K562 (cell line): ENCODE measurements at regions not wholly inside any gene's neighbourhood (a gene's known extent, or its start where the extent isn't known, plus 50 kb on each side); places are given as distances from the start of the nearest gene placed in this dataset.
A peak's percentile ranks its signal among the peaks of the same experiment; 100 is the strongest.

Source experiments
- ATAC-seq: fragments of 200-7000 bp; cut with Tn5 transposase; 3 replicates; pipeline ENCODE4 v1.9.1; 2020; ENCODE audit warnings: moderate library complexity
- BruUV-seq: library from RNA; stranded (reverse); fragments of 400-500 nt; replicated peaks from 2 replicates; lab custom pipeline; 2021; lab: Mats Ljungman, UMichigan
- CTCF ChIA-PET: fragments of 300-600 bp; formaldehyde crosslinking; extraction: SDS; loops from one replicate; lab custom pipeline; 2021; ENCODE audit warnings: low intra/inter-chr PET ratio; lab: Yijun Ruan, JAX
- POLR2A ChIA-PET: fragments of 300-600, 350-650 bp; sonication (Branson Sonifier 250); formaldehyde crosslinking; extraction: SDS; loops from one replicate; lab custom pipeline; 2021; ENCODE audit warnings: antibody characterized with exemption, inconsistent platforms; lab: Yijun Ruan, JAX
- DNase-seq, 4 experiments: peaks; one replicate each; pipeline versions ENCODE4 v3.0.0 to v3.0.0-alpha.2; 2011 to 2018; ENCODE audit warnings: low spot score in 3 of 4, mixed read lengths in 3 of 4; ENCODE audit errors: extremely low read depth in 1 of 4
- FAIRE-seq: peaks from 2 replicates; lab custom pipeline; 2011; peaks lifted over from hg19 to GRCh38; lab: Jason Lieb, UNC
- H2AFZ ChIP-seq: 2 replicates; pipeline ENCODE4 v1.6.0; 2011; ENCODE audit warnings: low read depth, low read length, control low read depth, inconsistent platforms
- H3K27ac ChIP-seq: fragments of 200-600 bp; 3 replicates; pipeline ENCODE4 v1.8.0; 2011; ENCODE audit warnings: low read depth, mild to moderate bottlenecking, control low read depth, inconsistent platforms, low read length, moderate library complexity, mixed read lengths; ENCODE audit errors: extremely low read depth
- H3K27me3 ChIP-seq, 2 experiments: fragments of 300-600 bp in 1 of 2; 2 replicates in 1 of 2; 3 replicates in 1 of 2; pipeline versions ENCODE4 v1.6.0 to v1.8.0; 2011; ENCODE audit warnings: inconsistent platforms in 2 of 2, low read length in 2 of 2, mild to moderate bottlenecking in 1 of 2, mixed read lengths in 1 of 2, moderate library complexity in 1 of 2; ENCODE audit not compliant: control insufficient read depth in 2 of 2, insufficient read depth in 2 of 2
- H3K36me3 ChIP-seq: fragments of 300-600 bp; 3 replicates; pipeline ENCODE4 v1.8.0; 2011; ENCODE audit warnings: mild to moderate bottlenecking, low read length, inconsistent platforms; ENCODE audit not compliant: control insufficient read depth, insufficient read depth
- H3K4me1 ChIP-seq, 2 experiments: fragments of 200-600 bp in 1 of 2; replicated peaks in 1 of 2; 2 replicates in 1 of 2; 3 replicates in 1 of 2; pipeline versions ENCODE4 v1.5.1 to v1.8.0; 2011; ENCODE audit warnings: inconsistent platforms in 2 of 2, low read length in 2 of 2, mild to moderate bottlenecking in 1 of 2, mixed read lengths in 1 of 2, moderate library complexity in 1 of 2; ENCODE audit not compliant: control insufficient read depth in 2 of 2, insufficient read depth in 2 of 2
- H3K4me2 ChIP-seq: 2 replicates; pipeline ENCODE4 v1.6.1; 2011; ENCODE audit warnings: low read length, control low read depth, inconsistent platforms, mixed read lengths; ENCODE audit not compliant: insufficient read depth
- H3K4me3 ChIP-seq: fragments of 200-600 bp; sonication (generic), shearing (Covaris generic); 2 replicates; pipeline ENCODE4 v1.5.1; 2016; ENCODE audit warnings: control low read depth, inconsistent platforms
- H3K79me2 ChIP-seq: fragments of 200-600 bp; 3 replicates; pipeline ENCODE4 v1.8.0; 2011; ENCODE audit warnings: low read length, inconsistent platforms; ENCODE audit not compliant: control insufficient read depth, insufficient read depth
- H3K9ac ChIP-seq, 2 experiments: 2 replicates each; pipeline versions ENCODE4 v1.6.0 to v1.6.1; 2011; ENCODE audit warnings: low read depth in 2 of 2, low read length in 2 of 2, control low read depth in 1 of 2, inconsistent platforms in 1 of 2, mild to moderate bottlenecking in 1 of 2, mixed read lengths in 1 of 2; ENCODE audit not compliant: insufficient read depth in 1 of 2
- H3K9me1 ChIP-seq: one replicate; pipeline ENCODE4 v1.6.0; 2011; ENCODE audit warnings: inconsistent platforms, mild to moderate bottlenecking, low read length, moderate library complexity; ENCODE audit not compliant: control insufficient read depth, insufficient read depth
- H3K9me3 ChIP-seq: replicated peaks from 2 replicates; pipeline ENCODE4 v1.5.1; 2011; ENCODE audit warnings: low read depth, low read length, inconsistent platforms; ENCODE audit not compliant: control insufficient read depth, insufficient read depth
- H4K20me1 ChIP-seq: replicated peaks from 2 replicates; pipeline ENCODE4 v1.6.1; 2011; ENCODE audit warnings: low read length, inconsistent platforms, mixed read lengths; ENCODE audit not compliant: control insufficient read depth, insufficient read depth
- CBX5 ChIP-seq: IDR thresholded peaks from 2 replicates; pipeline ENCODE4 v1.6.1; 2014; ENCODE audit warnings: low read depth, borderline replicate concordance
- ESRRA ChIP-seq: fragments of 450-650 bp; IDR thresholded peaks from 2 replicates; pipeline ENCODE4 v1.6.1; 2014; ENCODE audit warnings: low read depth, mild to moderate bottlenecking, moderate library complexity, borderline replicate concordance
- FOSL1 ChIP-seq: fragments of 200-800 bp; sonication (Bioruptor generic); conservative IDR thresholded peaks from 2 replicates; pipeline ENCODE4 v1.6.1; 2016; ENCODE audit warnings: missing genetic modification characterization, missing compliant biosample characterization
- GABPB1 ChIP-seq: sonication (generic); formaldehyde crosslinking; IDR thresholded peaks from 2 replicates; pipeline ENCODE4 v1.8.0; 2022; ENCODE audit warnings: mild to moderate bottlenecking, missing genetic modification reagents
- NR2C1 ChIP-seq, 2 experiments: fragments of 450-650 bp; IDR thresholded peaks; 2 replicates each; pipeline ENCODE4 v1.6.1; 2017; ENCODE audit warnings: mild to moderate bottlenecking in 2 of 2, antibody characterized with exemption in 1 of 2, inconsistent platforms in 1 of 2, missing compliant biosample characterization in 1 of 2, missing genetic modification characterization in 1 of 2
- NR2C2 ChIP-seq, 2 experiments: fragments of 200-800 bp in 1 of 2; sonication (Bioruptor generic) in 1 of 2; sonication (generic) in 1 of 2; formaldehyde crosslinking in 1 of 2; IDR thresholded peaks; 2 replicates each; pipeline versions ENCODE4 v1.6.1 to v1.8.0; 2016 to 2022; ENCODE audit warnings: mild to moderate bottlenecking in 1 of 2, missing compliant biosample characterization in 1 of 2, missing genetic modification characterization in 1 of 2, missing genetic modification reagents in 1 of 2
- PBX2 ChIP-seq, 2 experiments: IDR thresholded peaks in 1 of 2; conservative IDR thresholded peaks in 1 of 2; 2 replicates each; pipeline ENCODE4 v1.6.1; 2016; ENCODE audit warnings: low read depth in 2 of 2, mild to moderate bottlenecking in 1 of 2, missing compliant biosample characterization in 1 of 2, missing genetic modification characterization in 1 of 2, moderate library complexity in 1 of 2
- PKNOX1 ChIP-seq: fragments of 450-650 bp; IDR thresholded peaks from 2 replicates; pipeline ENCODE4 v1.6.1; 2016
- SP1 ChIP-seq: sonication (generic); formaldehyde crosslinking; IDR thresholded peaks from 2 replicates; pipeline ENCODE4 v1.8.1; 2022; ENCODE audit warnings: mild to moderate bottlenecking, missing genetic modification reagents
- SRSF9 ChIP-seq: fragments of 200-400 bp; formaldehyde crosslinking; IDR thresholded peaks from 2 replicates; pipeline ENCODE4 v1.6.1; 2017; ENCODE audit warnings: low read depth, low read length, borderline replicate concordance
- ZNF445 ChIP-seq: fragments of 250-450 bp; sonication (Bioruptor Pico); IDR thresholded peaks from 2 replicates; pipeline ENCODE4 v1.4.0; 2020; ENCODE audit warnings: low read depth, mild to moderate bottlenecking, moderate library complexity
- ZNF740 ChIP-seq, 3 experiments: fragments of 200-800 bp in 1 of 3; sonication (Bioruptor generic) in 1 of 3; sonication (generic) in 1 of 3; formaldehyde crosslinking in 1 of 3; IDR thresholded peaks; 2 replicates each; pipeline versions ENCODE4 v1.6.1 to v1.8.0; 2016 to 2022; ENCODE audit warnings: mild to moderate bottlenecking in 2 of 3, missing compliant biosample characterization in 2 of 3, missing genetic modification characterization in 2 of 3, missing genetic modification reagents in 1 of 3
- ZNF79 ChIP-seq: fragments of 250-450 bp; sonication (Bioruptor Pico); IDR thresholded peaks from 2 replicates; pipeline ENCODE4 v1.4.0; 2020; ENCODE audit warnings: low read depth, mild to moderate bottlenecking, moderate library complexity
- WGBS: fragments of 100-300 bp; shearing (Covaris generic); methylation state at CpG from one replicate; pipeline ENCODE4 v1.1.6; 2016; ENCODE audit warnings: low coverage, mixed read lengths; ENCODE audit not compliant: insufficient coverage; ENCODE audit errors: missing lambda C conversion rate; 5-methylcytosine and 5-hydroxymethylcytosine counted together
- in situ Hi-C: fragments of 300-500 bp; cut with MboI; formaldehyde crosslinking; loops from 4 replicates; pipeline ENCODE4 v1.15.0; 2018; ENCODE audit warnings: inconsistent platforms, mixed read lengths
- intact Hi-C: fragments of 100-400 bp; cut with micrococcal nuclease; formaldehyde crosslinking; loops from 2 replicates; pipeline ENCODE4 v1.14.2; 2022
- TF ChIP-seq, protein P1 (sequence below): fragments of 250-450 bp; sonication (Bioruptor Pico); IDR thresholded peaks from 2 replicates; pipeline ENCODE4 v1.5.0; 2021

DNA sequence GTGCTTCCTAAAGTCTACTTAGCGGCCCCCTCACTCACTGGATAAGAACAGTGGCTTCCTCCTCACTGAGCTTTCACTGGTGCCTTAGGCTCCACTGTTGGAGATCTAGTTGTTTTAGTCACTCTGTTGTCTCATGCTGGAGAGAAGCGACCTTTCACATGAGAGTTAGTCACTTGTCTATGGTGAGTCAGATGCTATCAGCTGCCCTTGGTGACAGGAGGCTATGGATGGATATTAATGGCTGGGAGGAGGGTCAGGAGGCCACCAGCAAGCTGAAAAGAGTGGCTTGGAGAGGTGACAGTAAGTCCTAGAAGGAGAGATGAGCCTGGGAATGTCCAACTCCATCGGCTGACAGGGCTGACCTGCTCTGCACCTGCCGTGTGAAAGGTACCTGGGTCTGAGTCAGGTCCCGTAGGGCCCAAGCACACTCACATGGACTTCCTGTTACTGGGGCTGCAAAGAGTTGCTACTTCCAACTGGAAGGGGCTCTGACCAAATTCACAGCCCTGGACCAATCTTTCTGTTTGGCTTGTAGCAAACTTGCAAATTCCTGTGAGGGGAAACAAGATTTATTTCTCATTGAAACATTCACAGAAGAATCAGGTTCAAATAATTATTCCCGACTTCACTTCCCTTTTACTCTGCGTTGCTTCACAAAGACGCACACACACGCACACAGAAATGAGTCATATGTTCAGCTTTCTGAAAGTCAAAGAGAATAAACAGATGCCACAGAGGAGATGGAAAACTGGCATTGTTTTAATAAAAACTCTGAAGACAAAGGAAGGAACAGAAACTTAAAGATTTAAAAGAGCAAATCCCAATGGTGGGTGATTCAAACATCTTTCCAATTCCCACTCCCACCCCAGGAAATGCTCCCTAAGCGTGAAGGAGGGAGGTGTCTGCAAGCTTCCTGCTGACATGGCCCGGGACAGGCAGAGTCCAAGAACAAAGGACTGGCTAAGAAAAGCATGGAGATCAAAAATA, 203.5 kb upstream of the TWIST2 start:
- no peak overlapping the region for H3K9ac ChIP-seq
- no TSS peak for BruUV-seq
- H3K27ac ChIP-seq, result no peak overlapping the region
- H4K20me1 ChIP-seq, result no peaks in the 10 kb centered on the region
- POLR2A ChIA-PET, result no interaction called here
- ATAC-seq (no peak), DNase-seq (no peak), FAIRE-seq (no peak)
- in situ Hi-C loops, result no loop called here
- no peaks in the 10 kb centered on the region for H3K36me3 ChIP-seq
- intact Hi-C loops, result no loop called here
- H3K4me1 ChIP-seq, result no peaks in the 10 kb centered on the region
- no peak overlapping the region for H3K4me3 ChIP-seq
- no peaks in the 10 kb centered on the region for H3K9me1 ChIP-seq
- no peak overlapping the region for H2AFZ ChIP-seq
- peaks cover 0 to 17% of the 10 kb centered on the region in 2 experiments; a peak in 3 of 5 replicates for H3K27me3 ChIP-seq
- H3K79me2 ChIP-seq, result no peaks in the 10 kb centered on the region
- H3K4me2 ChIP-seq, result no peak overlapping the region
- CTCF ChIA-PET, result no interaction called here
- no peaks in the 10 kb centered on the region for H3K9me3 ChIP-seq
- 0% methylated on average over 10 of the region's 11 CpGs for WGBS
- TF ChIP-seq, protein P1, sequence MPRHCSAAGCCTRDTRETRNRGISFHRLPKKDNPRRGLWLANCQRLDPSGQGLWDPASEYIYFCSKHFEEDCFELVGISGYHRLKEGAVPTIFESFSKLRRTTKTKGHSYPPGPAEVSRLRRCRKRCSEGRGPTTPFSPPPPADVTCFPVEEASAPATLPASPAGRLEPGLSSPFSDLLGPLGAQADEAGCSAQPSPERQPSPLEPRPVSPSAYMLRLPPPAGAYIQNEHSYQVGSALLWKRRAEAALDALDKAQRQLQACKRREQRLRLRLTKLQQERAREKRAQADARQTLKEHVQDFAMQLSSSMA (CRISPR knock-in tag), result no peak
- TF ChIP-seq ZNF79 (no peak), FOSL1 (tag) (peak; percentile 95), NR2C1 (IDR thresholded peaks at IDR 0.05) (no peak), NR2C1 (tag; IDR thresholded peaks at IDR 0.05) (no peak), SRSF9 (no peak), ZNF740 (CRISPR knock-in tag; IDR thresholded peaks at IDR 0.05) (no peak), ZNF740 (tag; IDR thresholded peaks at IDR 0.05) (no peak), ESRRA (no peak), ZNF445 (no peak), GABPB1 (CRISPR knock-in tag) (no peak), NR2C2 (CRISPR knock-in tag; IDR thresholded peaks at IDR 0.05) (no peak), NR2C2 (tag; IDR thresholded peaks at IDR 0.05) (peak; percentile 70; the same call in 1 of the 2 replicates), CBX5 (no peak), PBX2 (CRISPR knock-in tag; IDR thresholded peaks at IDR 0.05; ENCODE audit: low read depth) (no peak), PBX2 (tag; conservative IDR thresholded peaks at IDR 0.05; ENCODE audit: low read depth) (peak; percentile 66), SP1 (CRISPR knock-in tag) (no peak), PKNOX1 (no peak)
